ENCODE measurements at regions not wholly inside any gene's neighbourhood (a gene's known extent, or its start where the extent isn't known, plus 50 kb on each side); places are given as distances from the start of the nearest gene placed in this dataset.
"Not testable (repeated sequence)": the region's sequence is repeated elsewhere in the genome, so short reads cannot be mapped to it uniquely, and the experiment has no call there.

- ATAC-seq (no peak), DNase-seq (no peak)
- intact Hi-C loops (cut with DNase I), result no loop called here
These were observed 114.2 kb upstream of the MON1B start for GRCh38 chr16:77076839-77077238.

DNA sequence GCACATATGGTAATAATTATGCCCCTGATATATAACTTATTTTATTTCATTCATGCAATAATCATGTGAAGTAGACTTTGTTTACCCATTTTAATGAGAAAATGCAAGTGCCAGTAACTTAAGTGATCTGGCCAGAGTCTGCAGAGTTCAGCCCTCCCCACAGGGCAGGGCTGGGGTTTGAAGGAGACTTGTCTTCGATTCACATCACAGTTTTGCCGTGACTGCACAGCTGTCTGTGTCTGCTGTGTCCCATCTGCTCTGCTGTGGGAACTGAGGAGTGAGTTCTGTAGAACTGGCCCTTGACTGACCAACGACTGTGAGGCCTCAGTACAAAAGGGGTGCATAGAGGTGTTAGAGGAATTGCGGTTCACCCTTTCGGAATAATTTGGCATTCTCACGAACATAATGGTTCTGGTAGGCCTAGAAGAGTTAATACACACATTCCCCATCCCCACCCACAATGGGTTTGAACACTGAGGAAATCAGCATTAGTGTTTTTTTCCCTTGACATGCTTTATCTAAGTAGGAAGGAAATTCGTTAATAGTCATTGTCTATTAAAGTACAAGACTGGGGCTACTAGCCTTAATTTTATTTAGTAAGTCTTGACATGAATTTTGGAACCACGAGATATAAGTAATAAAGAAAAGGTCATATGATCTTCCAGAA is 113.6 kb upstream of the MON1B start:
- DNase-seq (no peak), ATAC-seq (no peak)
- intact Hi-C loops (cut with DNase I), result no loop called here

GRCh38 chr16:77085981-77086380 is 105.0 kb upstream of the MON1B start:
- DNase-seq, result no peak
- intact Hi-C loops (cut with DNase I), result no loop called here
- no peak for ATAC-seq

DNA sequence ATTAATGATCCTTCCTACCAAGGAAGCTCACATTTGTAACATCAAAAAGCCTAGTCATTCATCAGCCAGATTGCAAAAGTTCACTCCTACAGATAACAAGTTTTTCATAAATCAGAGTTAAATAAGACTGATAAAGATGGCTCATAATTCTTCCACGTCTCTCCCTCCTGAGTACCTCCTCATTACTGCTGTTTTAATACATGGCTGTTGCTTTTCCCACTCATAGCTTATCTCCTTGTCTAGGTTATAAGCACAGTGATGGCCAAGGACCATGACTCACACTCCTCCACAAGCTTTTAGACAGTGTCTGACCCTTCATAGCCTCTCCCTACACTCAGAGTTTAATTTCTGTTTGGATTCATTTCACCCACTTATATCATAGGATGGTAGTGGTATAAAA is 100.9 kb upstream of the MON1B start:
- ATAC-seq, result peak; percentile 44 to 99
- no peak for DNase-seq
- intact Hi-C loops (cut with DNase I), result no loop called here

GRCh38 chr16:77093309-77093708 is 97.7 kb upstream of the MON1B start:
- intact Hi-C loops (cut with DNase I), result no loop called here
- DNase-seq (no peak), ATAC-seq (no peak)

DNA sequence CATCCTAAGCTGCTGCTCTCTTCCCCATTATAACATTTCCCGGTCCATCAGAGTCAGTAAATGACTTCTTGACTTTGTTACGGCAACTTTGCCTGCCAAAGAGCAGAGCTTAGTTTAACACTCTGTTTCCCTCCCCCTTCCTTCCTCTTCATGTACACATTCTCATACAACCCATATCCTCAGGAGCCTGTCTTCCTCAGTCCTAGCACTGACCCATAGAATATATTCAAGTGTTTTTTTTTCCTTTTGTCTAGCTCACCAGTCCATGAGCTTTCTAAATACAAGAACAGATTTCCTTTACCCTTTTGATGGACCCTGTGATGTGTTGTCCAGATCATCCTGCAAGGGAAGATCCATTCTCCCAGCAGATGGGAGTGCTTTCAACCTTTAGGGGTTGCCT is 97.0 kb upstream of the MON1B start:
- intact Hi-C loops (cut with DNase I), result no loop called here
- DNase-seq (no peak), ATAC-seq (no peak)

- intact Hi-C loops (cut with DNase I), result no loop called here
- ATAC-seq, result no peak
- DNase-seq, result no peak
These were observed 79.9 kb upstream of the MON1B start for GRCh38 chr16:77111056-77111565.

DNA sequence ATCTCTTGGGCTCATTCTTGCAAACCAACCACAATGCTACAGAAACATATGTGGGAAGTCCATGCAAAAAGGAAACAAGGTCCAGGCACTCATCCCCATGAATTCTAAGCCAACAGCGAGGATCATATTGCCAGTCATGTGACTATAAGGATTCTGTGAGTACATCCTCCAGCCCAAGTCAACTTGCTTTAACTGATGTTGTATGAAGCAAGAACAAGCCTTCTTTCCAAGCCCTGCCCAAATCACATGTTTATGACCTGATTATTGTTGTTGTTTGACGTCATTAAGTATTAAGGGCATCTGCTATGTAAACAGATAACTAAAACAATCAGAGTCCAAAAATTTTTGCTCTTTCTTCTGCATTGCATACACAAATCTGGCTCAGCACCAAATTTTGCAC is 78.2 kb upstream of the MON1B start:
- DNase-seq (no peak), ATAC-seq (no peak)
- intact Hi-C loops (cut with DNase I), result no loop called here

- peak; percentile 33 for DNase-seq
- intact Hi-C loops (cut with DNase I), result no loop called here
- peak in 1 of 2 donors; percentile 67 for ATAC-seq
These were observed 77.2 kb upstream of the MON1B start for GRCh38 chr16:77113835-77114234.

GRCh38 chr16:77114361-77114760 is 76.6 kb upstream of the MON1B start:
- ATAC-seq; DNase-seq; intact Hi-C loops (cut with DNase I): not testable (repeated sequence)

- intact Hi-C loops (cut with DNase I), result no loop called here
- DNase-seq, result no peak
- ATAC-seq, result no peak
These were observed 74.1 kb upstream of the MON1B start for GRCh38 chr16:77116856-77117255.

DNA sequence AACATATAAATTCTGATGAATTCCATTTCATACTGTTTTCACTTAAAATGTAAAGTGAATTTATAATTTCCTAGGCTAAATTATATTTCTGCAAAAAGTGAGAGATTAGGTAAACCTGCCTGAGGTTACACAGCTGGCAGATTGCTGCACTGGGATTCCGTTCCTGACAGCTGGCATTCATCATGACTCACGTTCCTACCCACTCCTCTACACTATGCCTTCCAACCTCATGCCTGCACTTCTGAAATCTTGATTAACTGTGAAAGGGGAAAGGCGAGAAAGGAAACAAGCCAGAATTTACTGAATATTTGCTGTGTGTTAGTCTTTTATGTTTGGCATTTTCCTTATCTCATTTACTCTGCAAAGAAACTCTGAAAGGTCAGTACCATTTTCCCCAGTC is 73.3 kb upstream of the MON1B start:
- ATAC-seq (peak; percentile 72 to 92), DNase-seq (no peak)
- intact Hi-C loops (cut with DNase I), result no loop called here

DNA sequence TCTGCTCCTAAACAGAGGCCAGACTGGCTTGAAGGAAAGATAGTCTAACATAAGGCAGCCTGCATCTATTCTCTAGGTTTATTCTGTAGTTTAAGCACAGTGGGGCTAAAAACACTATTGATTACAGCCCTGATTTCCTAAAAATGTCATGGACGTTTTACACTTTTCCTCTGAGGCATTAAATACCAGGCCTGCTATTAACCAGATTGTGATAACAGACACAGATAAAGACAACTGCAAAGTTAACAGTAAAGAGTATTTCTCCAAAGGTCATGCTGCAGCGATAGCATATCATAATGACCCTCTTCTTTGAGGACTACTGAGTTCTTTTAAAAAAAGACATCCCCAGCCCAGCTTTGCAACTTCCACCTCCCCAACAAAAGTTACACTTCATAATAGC is 59.6 kb upstream of the MON1B start:
- DNase-seq (no peak), ATAC-seq (no peak)
- intact Hi-C loops (cut with DNase I), result no loop called here

DNA sequence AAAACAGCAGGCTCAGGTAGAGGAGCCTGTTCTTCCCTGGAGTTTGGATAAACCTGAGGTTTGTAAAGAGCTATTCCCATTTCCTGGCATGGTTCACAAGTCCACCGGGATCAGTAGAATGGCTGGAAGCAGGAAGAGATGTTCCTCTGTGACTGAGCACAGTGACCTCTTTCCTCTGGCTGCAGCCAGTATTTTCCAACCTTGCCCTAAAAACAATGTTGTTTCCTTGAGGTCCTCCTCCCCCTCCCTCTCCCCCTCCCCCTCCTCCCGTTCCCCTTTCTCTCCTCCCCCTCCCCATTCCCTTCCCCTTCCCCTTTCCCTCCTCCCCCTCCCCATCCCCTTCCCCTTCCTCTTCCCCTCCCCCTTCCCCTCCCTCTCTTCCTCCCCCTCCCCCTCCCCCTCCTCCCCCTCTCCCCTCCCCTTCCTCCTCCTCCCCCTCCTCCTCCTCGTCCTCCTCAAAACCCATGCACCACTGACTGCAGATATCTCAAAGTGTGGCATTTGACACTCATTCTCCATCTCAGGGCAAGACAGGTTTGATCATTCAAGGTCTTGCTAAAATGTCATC is 58.9 kb upstream of the MON1B start:
- intact Hi-C loops (cut with DNase I), result no loop called here
- DNase-seq (no peak), ATAC-seq (no peak)

DNA sequence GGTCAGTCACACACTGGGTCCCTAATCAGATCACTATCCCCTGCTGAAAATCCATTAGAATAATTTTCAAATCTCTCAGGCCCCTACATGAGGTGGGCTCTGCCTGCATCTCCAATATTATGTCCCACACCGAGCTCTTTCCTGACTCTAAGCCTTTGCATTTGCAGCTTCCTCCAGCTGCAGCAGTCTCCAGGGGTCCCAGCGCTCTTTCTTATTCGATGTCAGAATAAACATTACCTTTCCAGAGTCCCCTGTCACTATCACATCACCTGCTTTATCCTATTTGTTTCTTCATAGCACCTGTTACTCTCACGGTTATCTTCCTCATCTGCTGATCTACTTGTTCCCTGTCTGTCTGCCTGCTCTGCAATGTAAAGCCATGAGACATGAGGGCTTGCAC is 57.3 kb upstream of the MON1B start:
- intact Hi-C loops (cut with DNase I), result no loop called here
- DNase-seq, result no peak
- no peak for ATAC-seq

GRCh38 chr16:77137045-77137444 is 53.9 kb upstream of the MON1B start:
- intact Hi-C loops (cut with DNase I), result no loop called here
- DNase-seq, result no peak

More at GRCh38 chr16:77137045-77137444, 53.9 kb upstream of the MON1B start:
- ATAC-seq, result no peak

Small RNA genes in the stretch of these regions (microRNA-seq; reads per million reads assigned to microRNA genes)
- gene MIR4719, result 0 to 0.40 reads per million in 2 donors

Measured in left cardiac atrium (tissue), 4 donors.